HCT116 (cell line): ENCODE measurements at regions not wholly inside any gene's neighbourhood (a gene's known extent, or its start where the extent isn't known, plus 50 kb on each side); places are given as distances from the start of the nearest gene placed in this dataset.

Experiments used
- ATAC-seq: fragments of 200-7000 bp; cut with Tn5 transposase; 2 replicates; pipeline ENCODE4 v1.9.1; 2020; ENCODE audit warnings: mild to moderate bottlenecking, moderate library complexity
- BruUV-seq: library from RNA; stranded (reverse); fragments of 400-500 nt; replicated peaks from 2 replicates; lab custom pipeline; 2021; lab: Mats Ljungman, UMichigan
- CTCF ChIA-PET: fragments of 300-600 bp; sonication (Branson Sonifier 250); formaldehyde crosslinking; loops from one replicate; lab custom pipeline; 2021; ENCODE audit warnings: antibody characterized with exemption; lab: Charles Lee
- POLR2A ChIA-PET: fragments of 300-600, 350-600 bp; sonication (Branson Sonifier 250); formaldehyde crosslinking; loops from one replicate; lab custom pipeline; 2021; ENCODE audit warnings: antibody characterized with exemption; lab: Charles Lee
- RAD21 ChIA-PET, 2 experiments: fragments of 300-600 bp; sonication (Branson Sonifier 250); formaldehyde crosslinking; loops; one replicate each; lab custom pipeline; 2023; ENCODE audit warnings: low total read pairs in 2 of 2; ENCODE audit not compliant: uncharacterized antibody in 2 of 2, unreplicated experiment in 2 of 2, low non-redundant PET in 1 of 2; lab: Charles Lee
- DNase-seq: peaks from one replicate; pipeline ENCODE4 v3.0.0-alpha.2; 2010; ENCODE audit warnings: low read depth, low spot score
- H2AFZ ChIP-seq: fragments of 200-600 bp; shearing (Covaris generic), sonication (generic); 2 replicates; pipeline ENCODE4 v1.6.1; 2017; ENCODE audit warnings: low read depth, mixed run types, mixed read lengths, antibody characterized with exemption, low read length; ENCODE audit not compliant: poor library complexity, severe bottlenecking
- H3K27ac ChIP-seq: 2 replicates; pipeline ENCODE4 v1.5.1; 2012; ENCODE audit warnings: low read depth, low read length
- H3K27me3 ChIP-seq: fragments of 200-600 bp; sonication (generic); 2 replicates; pipeline ENCODE4 v1.6.1; 2016; ENCODE audit warnings: mixed run types, low read length, mixed read lengths; ENCODE audit not compliant: insufficient read depth
- H3K36me3 ChIP-seq, 2 experiments: fragments of 200-500 bp in 1 of 2; fragments of 200-600 bp in 1 of 2; sonication (Bioruptor generic) in 1 of 2; sonication (generic) in 1 of 2; 2 replicates each; pipeline versions ENCODE4 v1.5.1 to v1.6.1; 2014 to 2016; ENCODE audit warnings: low read length in 2 of 2, inconsistent platforms in 1 of 2, mixed read lengths in 1 of 2, mixed run types in 1 of 2; ENCODE audit not compliant: insufficient read depth in 2 of 2, control insufficient read depth in 1 of 2
- H3K4me1 ChIP-seq, 2 experiments: fragments of 200-600 bp in 1 of 2; sonication (generic) in 1 of 2; 2 replicates each; pipeline versions ENCODE4 v1.5.1 to v1.6.1; 2012 to 2017; ENCODE audit warnings: low read length in 2 of 2, inconsistent platforms in 1 of 2, mild to moderate bottlenecking in 1 of 2, mixed read lengths in 1 of 2, mixed run types in 1 of 2, moderate library complexity in 1 of 2; ENCODE audit not compliant: insufficient read depth in 2 of 2, control insufficient read depth in 1 of 2
- H3K4me2 ChIP-seq: fragments of 200-600 bp; sonication (generic); 2 replicates; pipeline ENCODE4 v1.6.1; 2017; ENCODE audit warnings: mixed run types, low read length, mixed read lengths
- H3K4me3 ChIP-seq, 2 experiments: fragments of 200-600 bp in 1 of 2; sonication (generic) in 1 of 2; replicated peaks in 1 of 2; 2 replicates each; pipeline ENCODE4 v1.5.1; 2011 to 2016; ENCODE audit warnings: low read length in 2 of 2, control low read depth in 1 of 2, low read depth in 1 of 2, mild to moderate bottlenecking in 1 of 2, mixed read lengths in 1 of 2, mixed run types in 1 of 2
- H3K79me2 ChIP-seq: fragments of 200-600 bp; sonication (generic); 2 replicates; pipeline ENCODE4 v1.6.1; 2017; ENCODE audit warnings: mild to moderate bottlenecking, mixed run types, low read length, moderate library complexity, mixed read lengths; ENCODE audit not compliant: insufficient read depth
- H3K9ac ChIP-seq: fragments of 200-600 bp; sonication (generic); 2 replicates; pipeline ENCODE4 v1.6.1; 2016; ENCODE audit warnings: low read length, mixed read lengths
- H3K9me2 ChIP-seq: fragments of 200-600 bp; sonication (generic), shearing (Covaris generic); 2 replicates; pipeline ENCODE4 v1.6.1; 2017; ENCODE audit warnings: mixed run types, mild to moderate bottlenecking, moderate library complexity; ENCODE audit not compliant: insufficient read depth
- H3K9me3 ChIP-seq, 2 experiments: fragments of 200-500 bp in 1 of 2; fragments of 200-600 bp in 1 of 2; sonication (Bioruptor generic) in 1 of 2; sonication (generic) in 1 of 2; 2 replicates each; pipeline ENCODE4 v1.6.1; 2014 to 2017; ENCODE audit warnings: low read length in 2 of 2, mixed read lengths in 2 of 2, inconsistent platforms in 1 of 2, low read depth in 1 of 2, mild to moderate bottlenecking in 1 of 2, mixed run types in 1 of 2, moderate library complexity in 1 of 2; ENCODE audit not compliant: control insufficient read depth in 1 of 2, insufficient read depth in 1 of 2
- H4K20me1 ChIP-seq: fragments of 200-600 bp; sonication (generic), shearing (Covaris generic); 2 replicates; pipeline ENCODE4 v1.6.1; 2017; ENCODE audit warnings: mixed run types, mild to moderate bottlenecking, moderate library complexity; ENCODE audit not compliant: insufficient read depth
- CBX3 ChIP-seq: IDR thresholded peaks from 2 replicates; pipeline ENCODE4 v1.6.1; 2012; ENCODE audit warnings: low read depth
- CEBPB ChIP-seq: IDR thresholded peaks from 2 replicates; pipeline ENCODE4 v1.6.1; 2012; ENCODE audit warnings: low read depth
- EGR1 ChIP-seq: IDR thresholded peaks from 2 replicates; pipeline ENCODE4 v1.6.1; 2012; ENCODE audit warnings: low read depth
- ELF1 ChIP-seq: IDR thresholded peaks from 2 replicates; pipeline ENCODE4 v1.6.1; 2012; ENCODE audit warnings: low read depth, borderline replicate concordance
- EZH2phosphoT487 ChIP-seq: fragments of 200-600 bp; IDR thresholded peaks from 2 replicates; pipeline ENCODE4 v1.6.1; 2018; ENCODE audit warnings: antibody characterized with exemption, borderline replicate concordance
- FOSL1 ChIP-seq: IDR thresholded peaks from 2 replicates; pipeline ENCODE4 v1.6.1; 2012; ENCODE audit warnings: low read depth
- JUND ChIP-seq: IDR thresholded peaks from 2 replicates; pipeline ENCODE4 v1.6.1; 2012
- POLR2A ChIP-seq: IDR thresholded peaks from 2 replicates; pipeline ENCODE4 v1.7.0; 2011; ENCODE audit warnings: borderline replicate concordance; ENCODE audit not compliant: insufficient read depth, insufficient read length; ENCODE audit errors: extremely low read depth
- SIN3A ChIP-seq: IDR thresholded peaks from 2 replicates; pipeline ENCODE4 v1.6.1; 2012; ENCODE audit warnings: low read depth
- SP1 ChIP-seq: IDR thresholded peaks from 2 replicates; pipeline ENCODE4 v1.6.1; 2012; ENCODE audit warnings: low read depth
- TCF7L2 ChIP-seq: IDR thresholded peaks from 2 replicates; pipeline ENCODE4 v1.7.0; 2011; ENCODE audit warnings: borderline replicate concordance, inconsistent platforms; ENCODE audit not compliant: insufficient read depth, insufficient read length; ENCODE audit errors: extremely low read depth
- ZFX ChIP-seq: fragments of 450-650 bp; IDR thresholded peaks from 2 replicates; pipeline ENCODE4 v1.6.1; 2017
- intact Hi-C: fragments of 100-400 bp; cut with micrococcal nuclease; formaldehyde crosslinking; loops from 2 replicates; pipeline ENCODE4 v1.10.0; 2022
- TF ChIP-seq, protein P1 (sequence below): IDR thresholded peaks from 2 replicates; pipeline ENCODE4 v1.6.1; 2012
- TF ChIP-seq, protein P2 (sequence below): IDR thresholded peaks from 2 replicates; pipeline ENCODE4 v1.6.1; 2012; ENCODE audit warnings: low read depth
- TF ChIP-seq, protein P3 (sequence below): IDR thresholded peaks from 2 replicates; pipeline ENCODE4 v1.6.1; 2012

GRCh38 chr17:71966459-71967313, 154.1 kb upstream of the SOX9 start:
- no peak for TF ChIP-seq SIN3A
- no peak for TF ChIP-seq EGR1
- no peak for TF ChIP-seq JUND
- TF ChIP-seq, protein P1, sequence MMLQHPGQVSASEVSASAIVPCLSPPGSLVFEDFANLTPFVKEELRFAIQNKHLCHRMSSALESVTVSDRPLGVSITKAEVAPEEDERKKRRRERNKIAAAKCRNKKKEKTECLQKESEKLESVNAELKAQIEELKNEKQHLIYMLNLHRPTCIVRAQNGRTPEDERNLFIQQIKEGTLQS: no peak
- no peak for TF ChIP-seq CEBPB
- TF ChIP-seq, protein P2, sequence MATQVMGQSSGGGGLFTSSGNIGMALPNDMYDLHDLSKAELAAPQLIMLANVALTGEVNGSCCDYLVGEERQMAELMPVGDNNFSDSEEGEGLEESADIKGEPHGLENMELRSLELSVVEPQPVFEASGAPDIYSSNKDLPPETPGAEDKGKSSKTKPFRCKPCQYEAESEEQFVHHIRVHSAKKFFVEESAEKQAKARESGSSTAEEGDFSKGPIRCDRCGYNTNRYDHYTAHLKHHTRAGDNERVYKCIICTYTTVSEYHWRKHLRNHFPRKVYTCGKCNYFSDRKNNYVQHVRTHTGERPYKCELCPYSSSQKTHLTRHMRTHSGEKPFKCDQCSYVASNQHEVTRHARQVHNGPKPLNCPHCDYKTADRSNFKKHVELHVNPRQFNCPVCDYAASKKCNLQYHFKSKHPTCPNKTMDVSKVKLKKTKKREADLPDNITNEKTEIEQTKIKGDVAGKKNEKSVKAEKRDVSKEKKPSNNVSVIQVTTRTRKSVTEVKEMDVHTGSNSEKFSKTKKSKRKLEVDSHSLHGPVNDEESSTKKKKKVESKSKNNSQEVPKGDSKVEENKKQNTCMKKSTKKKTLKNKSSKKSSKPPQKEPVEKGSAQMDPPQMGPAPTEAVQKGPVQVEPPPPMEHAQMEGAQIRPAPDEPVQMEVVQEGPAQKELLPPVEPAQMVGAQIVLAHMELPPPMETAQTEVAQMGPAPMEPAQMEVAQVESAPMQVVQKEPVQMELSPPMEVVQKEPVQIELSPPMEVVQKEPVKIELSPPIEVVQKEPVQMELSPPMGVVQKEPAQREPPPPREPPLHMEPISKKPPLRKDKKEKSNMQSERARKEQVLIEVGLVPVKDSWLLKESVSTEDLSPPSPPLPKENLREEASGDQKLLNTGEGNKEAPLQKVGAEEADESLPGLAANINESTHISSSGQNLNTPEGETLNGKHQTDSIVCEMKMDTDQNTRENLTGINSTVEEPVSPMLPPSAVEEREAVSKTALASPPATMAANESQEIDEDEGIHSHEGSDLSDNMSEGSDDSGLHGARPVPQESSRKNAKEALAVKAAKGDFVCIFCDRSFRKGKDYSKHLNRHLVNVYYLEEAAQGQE: no peak
- TF ChIP-seq, protein P3, sequence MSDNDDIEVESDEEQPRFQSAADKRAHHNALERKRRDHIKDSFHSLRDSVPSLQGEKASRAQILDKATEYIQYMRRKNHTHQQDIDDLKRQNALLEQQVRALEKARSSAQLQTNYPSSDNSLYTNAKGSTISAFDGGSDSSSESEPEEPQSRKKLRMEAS: no peak
- TF ChIP-seq POLR2A: no peak
- TF ChIP-seq EZH2phosphoT487: no peak
- TF ChIP-seq SP1: no peak
- no peak for TF ChIP-seq ZFX
- TF ChIP-seq FOSL1: no peak
- TF ChIP-seq CBX3: no peak
- no peak for TF ChIP-seq TCF7L2
- no peak for TF ChIP-seq ELF1
- no peak for DNase-seq
- no peaks in the 10 kb centered on the region for H3K9me3 ChIP-seq
- peaks cover 0 to 8% of the 10 kb centered on the region in 2 experiments; a peak in 1 of 4 replicates for H3K4me1 ChIP-seq
- H3K27me3 ChIP-seq: no peaks in the 10 kb centered on the region
- H3K9me2 ChIP-seq: no peaks in the 10 kb centered on the region
- ChIA-PET CTCF (no interaction called here), RAD21 (no interaction called here), POLR2A (no interaction called here)
- no peak overlapping the region for H3K4me3 ChIP-seq
- no TSS peak for BruUV-seq
- H3K36me3 ChIP-seq: no peaks in the 10 kb centered on the region
- ATAC-seq: no peak
- no peak overlapping the region for H3K4me2 ChIP-seq
- no peaks in the 10 kb centered on the region for H3K79me2 ChIP-seq
- intact Hi-C loops: no loop called here
- no peak overlapping the region for H3K27ac ChIP-seq
- no peak overlapping the region for H2AFZ ChIP-seq
- H4K20me1 ChIP-seq: no peaks in the 10 kb centered on the region
- H3K9ac ChIP-seq: no peak overlapping the region
